ENCODE measurements at regions not wholly inside any gene's neighbourhood (a gene's known extent, or its start where the extent isn't known, plus 50 kb on each side); places are given as distances from the start of the nearest gene placed in this dataset.

GRCh38 chr6:43976706-43977403 is 150.4 kb downstream of the MRPL14 start:
- Histone ChIP-seq H3K36me3 (no peaks in the 10 kb centered on the region), H3K27me3 (peaks cover 77% of the 10 kb centered on the region), H3K4me3 (ENCODE audit: low read depth in 1 of 2, low read length in 1 of 2) (no peak overlapping the region), H3K9me3 (no peaks in the 10 kb centered on the region), H3K4me1 (ENCODE audit: control insufficient read depth in 1 of 2, insufficient read depth in 1 of 2, low read depth in 1 of 2, low read length in 1 of 2) (no peaks in the 10 kb centered on the region), H3K27ac (no peak overlapping the region)
- TF ChIP-seq CTCF (IDR thresholded peaks at IDR 0.05) = no peak

GRCh38 chr6:43974643-43975230 is 152.5 kb downstream of the MRPL14 start:
- H3K27me3 ChIP-seq = peaks cover 83% of the 10 kb centered on the region
- no peak overlapping the region for H3K4me3 ChIP-seq (ENCODE audit: low read depth in 1 of 2, low read length in 1 of 2)
- H3K4me1 ChIP-seq (ENCODE audit: control insufficient read depth in 1 of 2, insufficient read depth in 1 of 2, low read depth in 1 of 2, low read length in 1 of 2) = no peaks in the 10 kb centered on the region
- no peak for TF ChIP-seq CTCF (IDR thresholded peaks at IDR 0.05)
- no peaks in the 10 kb centered on the region for H3K36me3 ChIP-seq
- H3K27ac ChIP-seq = no peak overlapping the region
- H3K9me3 ChIP-seq = no peaks in the 10 kb centered on the region

GRCh38 chr6:43973357-43973756 is 153.9 kb downstream of the MRPL14 start:
- Histone ChIP-seq H3K9me3 (no peaks in the 10 kb centered on the region), H3K27me3 (peaks cover 72% of the 10 kb centered on the region), H3K4me1 (ENCODE audit: control insufficient read depth in 1 of 2, insufficient read depth in 1 of 2, low read depth in 1 of 2, low read length in 1 of 2) (no peaks in the 10 kb centered on the region), H3K27ac (no peak overlapping the region), H3K4me3 (ENCODE audit: low read depth in 1 of 2, low read length in 1 of 2) (no peak overlapping the region), H3K36me3 (no peaks in the 10 kb centered on the region)
- TF ChIP-seq CTCF (IDR thresholded peaks at IDR 0.05) = no peak

GRCh38 chr6:43972913-43973300 is 154.3 kb downstream of the MRPL14 start:
- H3K4me3 ChIP-seq (ENCODE audit: low read depth in 1 of 2, low read length in 1 of 2) = no peak overlapping the region
- no peaks in the 10 kb centered on the region for H3K36me3 ChIP-seq
- no peaks in the 10 kb centered on the region for H3K9me3 ChIP-seq
- no peak for TF ChIP-seq CTCF (IDR thresholded peaks at IDR 0.05)
- H3K27ac ChIP-seq = no peak overlapping the region
- H3K27me3 ChIP-seq = peaks cover 70% of the 10 kb centered on the region
- H3K4me1 ChIP-seq (ENCODE audit: control insufficient read depth in 1 of 2, insufficient read depth in 1 of 2, low read depth in 1 of 2, low read length in 1 of 2) = no peaks in the 10 kb centered on the region

- no peak overlapping the region for H3K27ac ChIP-seq
Measured at GRCh38 chr6:43972179-43972912, 154.9 kb downstream of the MRPL14 start.

More at GRCh38 chr6:43972179-43972912, 154.9 kb downstream of the MRPL14 start:
- H3K27me3 ChIP-seq = peaks cover 65% of the 10 kb centered on the region
- no peaks in the 10 kb centered on the region for H3K9me3 ChIP-seq
- H3K36me3 ChIP-seq = no peaks in the 10 kb centered on the region
- H3K4me1 ChIP-seq (ENCODE audit: control insufficient read depth in 1 of 2, insufficient read depth in 1 of 2, low read depth in 1 of 2, low read length in 1 of 2) = no peaks in the 10 kb centered on the region
- TF ChIP-seq CTCF (IDR thresholded peaks at IDR 0.05) = no peak
- no peak overlapping the region for H3K4me3 ChIP-seq (ENCODE audit: low read depth in 1 of 2, low read length in 1 of 2)

All from neutrophil (primary cell).